GM19238 (cell line): ENCODE measurements at regions not wholly inside any gene's neighbourhood (a gene's known extent, or its start where the extent isn't known, plus 50 kb on each side); places are given as distances from the start of the nearest gene placed in this dataset.

Source experiments
- DNase-seq: peaks from one replicate; pipeline ENCODE4 v3.0.0; 2011; ENCODE audit warnings: low spot score; ENCODE audit not compliant: insufficient read length

GRCh38 chr2:103734911-103735310 is 973.1 kb downstream of the TMEM182 start:
- no peak for DNase-seq

- DNase-seq = no peak
Observed at GRCh38 chr2:103738108-103738507, 976.3 kb downstream of the TMEM182 start.

GRCh38 chr2:103738606-103739005 is 976.8 kb downstream of the TMEM182 start:
- no peak for DNase-seq

GRCh38 chr2:103739186-103739585 is 977.4 kb downstream of the TMEM182 start:
- DNase-seq = no peak

DNA sequence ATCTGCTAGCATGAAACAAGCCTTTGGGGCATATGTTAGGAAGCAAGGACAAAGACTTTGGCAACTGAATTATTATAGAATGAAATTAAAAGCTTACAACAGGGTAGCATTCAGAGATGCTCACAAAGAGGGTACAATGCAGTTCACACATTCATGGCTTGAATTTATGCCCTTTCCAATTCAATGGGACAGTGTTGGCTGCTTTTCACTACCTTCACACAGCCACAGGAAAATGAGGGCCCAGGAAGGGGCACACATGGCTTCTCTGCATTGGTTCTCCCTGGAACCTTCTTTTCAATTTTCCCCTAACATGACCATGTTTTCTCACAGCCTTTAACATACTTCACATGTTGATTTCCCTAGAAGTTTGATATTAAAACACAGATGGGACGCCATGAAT is 978.1 kb downstream of the TMEM182 start:
- no peak for DNase-seq

DNA sequence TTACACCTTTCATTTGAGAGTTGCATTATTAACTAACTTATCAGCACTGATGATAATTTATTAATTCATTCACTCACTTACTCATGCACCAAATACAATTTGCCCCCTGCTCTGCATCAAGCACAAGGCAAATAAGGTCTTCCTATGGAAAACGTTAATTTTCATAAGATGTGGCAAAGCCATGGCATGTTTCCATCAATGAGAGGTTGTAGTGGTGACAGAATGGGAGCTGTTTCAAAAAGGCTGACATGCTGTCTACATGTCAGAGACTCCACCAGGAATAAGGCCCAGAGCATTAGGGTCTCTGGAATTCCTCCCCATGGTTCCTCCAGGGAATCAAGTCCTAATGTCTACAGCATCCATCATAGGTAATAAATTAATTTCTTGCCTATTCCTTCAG is 978.8 kb downstream of the TMEM182 start:
- no peak for DNase-seq

- DNase-seq = no peak
Observed at GRCh38 chr2:103743195-103743594, 981.4 kb downstream of the TMEM182 start.

- DNase-seq = no peak
Observed at GRCh38 chr2:103754530-103754929, 992.7 kb downstream of the TMEM182 start.

DNA sequence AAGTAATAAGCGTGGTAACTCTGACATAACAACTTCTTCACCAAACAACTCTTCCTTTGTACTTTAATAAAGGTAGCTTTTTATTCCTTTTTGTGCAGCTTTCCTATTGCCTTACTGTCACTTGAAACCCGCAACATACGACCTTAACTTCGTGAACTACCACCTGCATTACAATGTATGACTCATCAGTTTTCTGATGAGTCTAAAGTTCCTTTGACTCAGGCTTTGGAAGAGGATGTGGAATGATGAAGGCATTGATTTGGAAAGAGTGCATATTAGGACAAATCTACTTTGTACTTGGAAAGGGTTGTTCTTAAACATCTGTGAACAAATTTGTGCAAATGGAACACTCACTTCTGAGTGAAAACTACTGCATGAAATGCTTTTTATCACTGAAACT is 1012.1 kb downstream of the TMEM182 start:
- DNase-seq = no peak

DNA sequence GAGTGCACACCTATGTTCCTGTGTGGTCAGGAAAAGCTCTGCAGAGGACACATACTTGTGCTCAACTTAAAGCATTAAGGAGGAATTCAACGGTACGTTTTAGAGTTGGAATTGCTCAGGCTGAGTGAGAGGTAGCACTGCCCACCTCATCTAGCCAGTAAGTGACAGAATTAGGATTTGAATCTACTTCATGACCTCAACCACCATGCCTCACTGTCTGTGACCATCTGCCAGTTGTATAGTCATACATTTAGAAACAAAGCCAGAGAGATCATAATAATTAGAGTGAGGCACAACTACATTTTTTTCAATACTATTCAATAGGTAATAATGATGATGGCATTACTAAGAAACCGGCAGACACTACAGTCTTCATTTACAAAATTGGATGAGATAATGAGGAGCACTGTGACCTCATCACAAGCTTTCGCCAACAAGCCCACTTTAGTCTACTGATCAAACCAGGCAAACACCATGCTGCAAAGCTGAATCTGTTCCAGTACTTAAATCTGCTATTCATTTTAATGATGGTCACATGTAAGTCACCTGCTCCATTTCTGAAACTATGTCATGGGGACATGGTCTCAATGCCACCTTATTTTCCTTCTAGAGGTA is 1018.4 kb downstream of the TMEM182 start:
- DNase-seq = no peak

DNA sequence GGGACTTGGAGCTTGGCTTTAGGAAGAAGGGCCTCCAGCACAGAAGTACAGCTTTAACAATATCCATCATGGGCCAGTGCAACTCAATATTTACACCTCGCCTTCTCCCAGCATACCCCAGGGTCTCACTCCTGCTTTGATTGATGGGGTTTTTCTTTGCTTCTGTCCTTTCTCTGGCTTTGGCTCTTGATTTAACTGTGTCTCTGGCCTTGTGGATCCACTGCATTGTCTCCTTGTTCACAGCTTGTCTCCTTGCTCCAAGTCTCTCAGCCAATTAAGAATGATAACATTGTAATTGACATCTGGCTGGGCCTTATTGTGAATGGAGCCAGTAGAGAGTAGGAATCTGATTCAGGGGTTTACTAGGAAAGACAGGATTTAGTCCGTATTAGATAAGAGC is 1019.5 kb downstream of the TMEM182 start:
- no peak for DNase-seq

DNA sequence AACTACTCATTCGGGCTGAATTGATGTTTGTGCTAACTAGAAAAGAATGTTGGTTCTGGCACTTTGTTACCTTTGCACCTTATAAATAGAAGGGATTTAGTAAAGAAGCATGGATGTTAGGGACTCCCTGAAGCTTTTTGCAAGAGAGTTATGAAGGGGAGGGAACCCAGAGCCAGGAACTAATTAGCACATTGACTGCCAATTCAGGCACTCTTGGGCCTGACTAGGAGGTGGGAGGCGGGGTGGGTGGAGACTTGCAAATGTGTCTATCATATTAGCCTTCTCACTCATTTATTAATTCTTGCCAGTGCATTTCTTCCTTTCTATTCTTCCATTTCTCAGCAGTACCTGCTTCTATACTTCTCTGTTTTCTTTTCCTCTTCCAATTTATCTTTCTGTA is 1022.4 kb downstream of the TMEM182 start:
- no peak for DNase-seq

DNA sequence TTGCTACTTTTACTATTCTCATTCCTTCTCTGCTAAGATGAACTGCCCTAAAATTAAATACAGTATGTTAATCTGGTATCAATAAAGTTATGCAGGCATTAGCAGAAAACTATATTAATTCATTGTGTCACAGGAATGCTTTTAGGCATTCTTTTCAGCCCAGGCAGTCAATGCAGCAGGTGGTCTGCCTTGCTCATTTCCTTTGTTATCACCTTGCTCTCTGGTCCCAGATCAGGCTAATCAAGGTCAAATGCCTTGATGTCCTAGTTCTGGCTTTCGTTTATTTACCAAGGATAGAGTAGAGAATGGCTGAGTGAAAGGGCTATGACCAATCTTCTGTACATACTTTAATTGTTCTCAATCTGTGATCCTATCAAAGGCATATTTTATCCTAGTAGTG is 1023.6 kb downstream of the TMEM182 start:
- no peak for DNase-seq

- DNase-seq = no peak
Observed at GRCh38 chr2:103785956-103786355, 1024.1 kb downstream of the TMEM182 start.

- no peak for DNase-seq
Observed at GRCh38 chr2:103788389-103788788, 1026.6 kb downstream of the TMEM182 start.

GRCh38 chr2:103788951-103789350 is 1027.1 kb downstream of the TMEM182 start:
- no peak for DNase-seq

DNA sequence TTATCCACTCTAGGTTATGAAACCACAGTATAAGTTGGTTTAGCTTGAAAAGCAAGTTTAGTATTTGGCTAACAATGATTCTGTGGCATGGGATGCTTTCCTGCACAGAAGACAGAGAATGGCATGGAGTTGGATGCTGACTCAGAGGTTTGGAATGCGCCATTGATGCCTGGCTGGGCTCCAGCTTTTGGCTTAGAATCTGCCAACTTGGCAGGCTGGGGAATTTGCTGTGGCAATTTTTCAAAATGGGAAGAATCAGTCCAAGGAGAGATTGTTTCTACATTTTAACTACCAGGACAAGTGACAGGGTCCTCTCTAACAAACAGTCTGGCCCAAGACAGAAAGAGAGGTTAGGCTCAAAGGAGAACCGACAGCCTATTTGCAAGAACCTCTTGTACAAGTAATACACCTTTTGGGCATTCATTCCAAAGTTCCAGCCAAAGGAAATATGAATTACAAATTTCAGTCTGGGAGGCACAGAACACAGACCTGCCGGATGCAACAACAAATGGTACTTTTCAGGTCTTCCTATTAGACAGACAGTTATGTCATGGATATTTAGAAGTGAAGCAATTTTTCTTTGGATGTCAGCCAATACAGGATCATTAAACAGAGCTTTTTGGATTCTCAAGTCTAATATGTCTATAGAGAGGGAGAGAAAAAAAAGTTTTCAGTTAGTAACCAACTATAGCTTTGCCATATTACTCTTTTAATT is 1027.7 kb downstream of the TMEM182 start:
- DNase-seq = no peak

DNA sequence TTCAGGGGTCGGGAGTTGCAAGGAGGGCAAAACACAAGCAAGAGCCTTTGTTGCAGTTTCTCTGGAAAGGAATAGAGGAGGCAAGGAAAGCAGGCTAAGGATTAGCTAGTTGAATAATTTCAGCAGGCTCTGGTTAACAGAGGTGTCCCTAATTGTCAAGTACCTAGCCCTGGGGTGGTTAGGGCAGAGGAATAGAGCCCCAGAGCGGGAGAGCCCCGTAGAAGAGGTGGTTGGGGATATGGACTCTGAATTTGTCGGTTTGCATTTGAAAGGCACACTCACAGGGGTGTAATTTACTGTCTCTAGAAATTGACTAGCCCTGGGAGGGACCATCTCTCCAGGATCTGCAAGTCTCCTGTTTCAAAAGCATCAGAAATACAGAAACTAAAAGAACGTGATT is 1030.2 kb downstream of the TMEM182 start:
- no peak for DNase-seq

DNA sequence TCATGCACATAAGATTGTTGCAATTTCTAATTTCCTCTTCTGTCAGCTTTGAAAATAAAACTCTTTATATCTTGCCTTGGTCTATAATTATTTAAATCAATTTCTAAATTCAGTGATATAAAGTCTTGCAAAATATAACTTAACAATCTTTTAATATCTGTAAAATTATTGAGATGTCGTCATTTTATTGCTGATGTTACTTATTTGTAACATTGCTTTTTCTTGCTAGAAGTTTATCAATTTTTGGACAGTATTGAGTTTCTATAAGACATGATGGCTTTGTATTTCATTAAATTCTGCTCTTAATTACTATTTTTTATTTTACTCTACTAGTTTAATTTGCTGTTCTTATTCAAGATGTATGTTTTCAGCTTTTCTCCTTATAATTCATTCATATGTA is 1036.5 kb downstream of the TMEM182 start:
- DNase-seq = no peak

- DNase-seq = no peak
Observed at GRCh38 chr2:103804013-103804412, 1042.2 kb downstream of the TMEM182 start.

DNA sequence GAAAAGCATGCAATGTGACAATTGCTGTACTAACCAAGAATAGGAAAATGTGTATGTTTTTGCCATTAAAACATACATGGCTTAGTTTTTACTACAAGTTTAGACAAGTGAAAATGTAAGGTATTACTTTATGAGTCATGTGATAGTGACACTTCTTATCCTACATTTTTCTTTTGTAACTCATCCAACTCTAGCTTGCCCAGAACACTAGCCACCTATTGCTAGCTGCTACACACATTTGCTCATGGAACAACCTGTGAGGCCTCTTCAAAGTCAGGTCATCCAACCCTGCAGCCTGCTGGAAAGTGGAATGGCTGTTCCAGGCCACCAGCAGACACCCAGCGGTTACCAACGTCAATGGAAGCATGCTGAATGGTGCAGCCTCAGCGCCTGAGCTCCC is 1043.9 kb downstream of the TMEM182 start:
- DNase-seq = no peak

GRCh38 chr2:103808814-103809213 is 1045.1 kb upstream of the POU3F3 start:
- no peak for DNase-seq

- no peak for DNase-seq
Observed at GRCh38 chr2:103809415-103809814, 1044.5 kb upstream of the POU3F3 start.
